ENCODE measurements at regions not wholly inside any gene's neighbourhood (a gene's known extent, or its start where the extent isn't known, plus 50 kb on each side); places are given as distances from the start of the nearest gene placed in this dataset.

GRCh38 chr1:234865171-234866006, 255.4 kb upstream of the IRF2BP2 start:
- intact Hi-C loops (cut with micrococcal nuclease), result no loop called here
- H3K27me3 Mint-ChIP-seq, result no peaks in the 10 kb centered on the region
- POLR2A ChIA-PET, result no interaction called here
- no peak overlapping the region for H3K4me3 Mint-ChIP-seq
- CTCF ChIA-PET, result no interaction called here
- no peak for TF ChIP-seq CTCF (IDR thresholded peaks at IDR 0.05)
- DNase-seq, result no peak
- peaks cover 3% of the 10 kb centered on the region for H3K4me1 Mint-ChIP-seq
- ATAC-seq (ENCODE audit: low read depth), result no peak
- no peaks in the 10 kb centered on the region for H3K9me3 Mint-ChIP-seq
- no peaks in the 10 kb centered on the region for H3K36me3 Mint-ChIP-seq (ENCODE audit: low read depth)
- no peak overlapping the region for H3K27ac Mint-ChIP-seq

- H3K4me3 Mint-ChIP-seq, result no peak overlapping the region
- CTCF ChIA-PET, result no interaction called here
- intact Hi-C loops (cut with micrococcal nuclease), result no loop called here
Measured at GRCh38 chr1:234864116-234864515, 254.1 kb upstream of the IRF2BP2 start.

GRCh38 chr1:234863551-234863971, 253.6 kb upstream of the IRF2BP2 start:
- no peak for TF ChIP-seq CTCF (IDR thresholded peaks at IDR 0.05)
- H3K27me3 Mint-ChIP-seq, result no peaks in the 10 kb centered on the region
- intact Hi-C loops (cut with micrococcal nuclease), result no loop called here

More at GRCh38 chr1:234864116-234864515, 254.1 kb upstream of the IRF2BP2 start:
- H3K27me3 Mint-ChIP-seq, result no peaks in the 10 kb centered on the region
- ATAC-seq (ENCODE audit: low read depth), result no peak
- H3K27ac Mint-ChIP-seq, result no peak overlapping the region
- POLR2A ChIA-PET, result interaction anchor here (0.6 kb wide), 2 partner anchors 140 to 397 kb away, joined by 3 to 4 read pairs; no protein-coding TSS in a partner anchor
- H3K4me1 Mint-ChIP-seq, result peaks cover 3% of the 10 kb centered on the region
- DNase-seq, result no peak
- no peaks in the 10 kb centered on the region for H3K36me3 Mint-ChIP-seq (ENCODE audit: low read depth)
- TF ChIP-seq CTCF (IDR thresholded peaks at IDR 0.05), result no peak
- no peaks in the 10 kb centered on the region for H3K9me3 Mint-ChIP-seq

GRCh38 chr1:234862944-234863515, 253.1 kb upstream of the IRF2BP2 start:
- Mint-ChIP-seq H3K4me1 (peaks cover 3% of the 10 kb centered on the region), H3K27ac (no peak overlapping the region), H3K36me3 (ENCODE audit: low read depth) (no peaks in the 10 kb centered on the region), H3K4me3 (no peak overlapping the region), H3K27me3 (no peaks in the 10 kb centered on the region), H3K9me3 (no peaks in the 10 kb centered on the region)
- ChIA-PET POLR2A (no interaction called here), CTCF (no interaction called here)
- intact Hi-C loops (cut with micrococcal nuclease), result no loop called here
- ATAC-seq (ENCODE audit: low read depth) (no peak), DNase-seq (no peak)
- no peak for TF ChIP-seq CTCF (IDR thresholded peaks at IDR 0.05)

More at GRCh38 chr1:234863551-234863971, 253.6 kb upstream of the IRF2BP2 start:
- H3K36me3 Mint-ChIP-seq (ENCODE audit: low read depth), result no peaks in the 10 kb centered on the region
- DNase-seq, result no peak
- H3K27ac Mint-ChIP-seq, result no peak overlapping the region
- no peaks in the 10 kb centered on the region for H3K9me3 Mint-ChIP-seq
- ChIA-PET POLR2A (interaction anchor here (0.6 kb wide), 1 partner anchor 397 kb away, joined by 3 read pairs; no protein-coding TSS in a partner anchor), CTCF (no interaction called here)
- ATAC-seq (ENCODE audit: low read depth), result no peak
- no peak overlapping the region for H3K4me3 Mint-ChIP-seq
- H3K4me1 Mint-ChIP-seq, result peaks cover 3% of the 10 kb centered on the region

- Mint-ChIP-seq H3K27me3 (no peaks in the 10 kb centered on the region), H3K4me3 (no peak overlapping the region), H3K9me3 (no peaks in the 10 kb centered on the region), H3K36me3 (ENCODE audit: low read depth) (no peaks in the 10 kb centered on the region), H3K27ac (no peak overlapping the region), H3K4me1 (peaks cover 3% of the 10 kb centered on the region)
- ChIA-PET CTCF (no interaction called here), POLR2A (no interaction called here)
- ATAC-seq (ENCODE audit: low read depth), result no peak
- DNase-seq, result no peak
- TF ChIP-seq CTCF (IDR thresholded peaks at IDR 0.05), result no peak
- intact Hi-C loops (cut with micrococcal nuclease), result no loop called here
Measured at GRCh38 chr1:234862360-234862943, 252.5 kb upstream of the IRF2BP2 start.
